Activated B cell treated with CpG ODN at 0.5 μM for 24 hours (primary cell): ENCODE measurements at regions not wholly inside any gene's neighbourhood (a gene's known extent, or its start where the extent isn't known, plus 50 kb on each side); places are given as distances from the start of the nearest gene placed in this dataset.

Experiments
- ATAC-seq: fragments of 200-7000 bp; cut with Tn5 transposase; one replicate; pipeline ENCODE4 v1.10.0; 2021; ENCODE audit warnings: low read depth, mild to moderate bottlenecking, moderate library complexity
- CTCF ChIA-PET: fragments of 350-600 bp; sonication (Branson Sonifier 250); formaldehyde crosslinking; loops from one replicate; lab custom pipeline; 2021; ENCODE audit warnings: antibody characterized with exemption; lab: Charles Lee
- POLR2A ChIA-PET: fragments of 350-600 bp; sonication (Branson Sonifier 250); formaldehyde crosslinking; loops from one replicate; lab custom pipeline; 2021; ENCODE audit warnings: antibody characterized with exemption; lab: Charles Lee
- DNase-seq: peaks from one replicate; pipeline ENCODE4 v3.0.0; 2022
- H3K27ac Mint-ChIP-seq: one replicate; pipeline ENCODE4 v1.8.0; 2020; ENCODE audit warnings: mixed read lengths
- H3K27me3 Mint-ChIP-seq: one replicate; pipeline ENCODE4 v1.8.0; 2021; ENCODE audit warnings: mixed read lengths
- H3K36me3 Mint-ChIP-seq: one replicate; pipeline ENCODE4 v1.8.0; 2021; ENCODE audit warnings: low read depth, mixed read lengths
- H3K4me1 Mint-ChIP-seq: one replicate; pipeline ENCODE4 v1.8.0; 2021; ENCODE audit warnings: mixed read lengths
- H3K4me3 Mint-ChIP-seq: one replicate; pipeline ENCODE4 v1.8.0; 2020; ENCODE audit warnings: mild to moderate bottlenecking, mixed read lengths
- H3K9me3 Mint-ChIP-seq: one replicate; pipeline ENCODE4 v1.8.0; 2020; ENCODE audit warnings: mixed read lengths
- intact Hi-C: fragments of 100-400 bp; cut with micrococcal nuclease; formaldehyde crosslinking; loops from one replicate; pipeline ENCODE4 v1.15.1; 2024
- TF ChIP-seq, protein P1 (sequence below): fragments of 200-600 bp; IDR thresholded peaks from one replicate; pipeline ENCODE4 v1.8.0; 2022; ENCODE audit warnings: antibody characterized with exemption, mild to moderate bottlenecking

DNA sequence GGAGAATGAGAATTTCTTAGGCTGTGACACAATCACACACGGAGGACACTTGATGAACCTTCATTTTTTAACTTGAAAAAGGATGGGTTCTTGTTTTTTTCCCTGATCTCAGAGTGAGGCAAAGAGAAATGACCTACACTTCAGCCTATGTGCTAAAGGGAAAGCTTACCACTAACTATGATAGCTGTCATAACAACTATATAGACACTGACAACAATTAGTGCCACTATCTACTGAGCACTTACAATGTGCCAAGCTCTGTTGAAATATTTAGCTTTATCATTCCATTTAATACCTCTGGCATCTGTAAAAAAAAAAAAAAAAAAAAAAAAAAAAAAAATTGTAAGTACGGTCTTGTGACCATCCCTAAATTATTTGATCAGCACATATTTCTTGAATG is 135.9 kb upstream of the WWC1 start:
- intact Hi-C loops, result no loop called here
- ChIA-PET POLR2A (no interaction called here), CTCF (no interaction called here)
- H3K36me3 Mint-ChIP-seq, result no peaks in the 10 kb centered on the region
- H3K9me3 Mint-ChIP-seq, result no peaks in the 10 kb centered on the region
- ATAC-seq (no peak), DNase-seq (no peak)
- H3K4me3 Mint-ChIP-seq, result no peak overlapping the region
- no peaks in the 10 kb centered on the region for H3K4me1 Mint-ChIP-seq
- no peak overlapping the region for H3K27ac Mint-ChIP-seq
- no peaks in the 10 kb centered on the region for H3K27me3 Mint-ChIP-seq
- TF ChIP-seq, protein P1, sequence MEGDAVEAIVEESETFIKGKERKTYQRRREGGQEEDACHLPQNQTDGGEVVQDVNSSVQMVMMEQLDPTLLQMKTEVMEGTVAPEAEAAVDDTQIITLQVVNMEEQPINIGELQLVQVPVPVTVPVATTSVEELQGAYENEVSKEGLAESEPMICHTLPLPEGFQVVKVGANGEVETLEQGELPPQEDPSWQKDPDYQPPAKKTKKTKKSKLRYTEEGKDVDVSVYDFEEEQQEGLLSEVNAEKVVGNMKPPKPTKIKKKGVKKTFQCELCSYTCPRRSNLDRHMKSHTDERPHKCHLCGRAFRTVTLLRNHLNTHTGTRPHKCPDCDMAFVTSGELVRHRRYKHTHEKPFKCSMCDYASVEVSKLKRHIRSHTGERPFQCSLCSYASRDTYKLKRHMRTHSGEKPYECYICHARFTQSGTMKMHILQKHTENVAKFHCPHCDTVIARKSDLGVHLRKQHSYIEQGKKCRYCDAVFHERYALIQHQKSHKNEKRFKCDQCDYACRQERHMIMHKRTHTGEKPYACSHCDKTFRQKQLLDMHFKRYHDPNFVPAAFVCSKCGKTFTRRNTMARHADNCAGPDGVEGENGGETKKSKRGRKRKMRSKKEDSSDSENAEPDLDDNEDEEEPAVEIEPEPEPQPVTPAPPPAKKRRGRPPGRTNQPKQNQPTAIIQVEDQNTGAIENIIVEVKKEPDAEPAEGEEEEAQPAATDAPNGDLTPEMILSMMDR, result no peak

DNA sequence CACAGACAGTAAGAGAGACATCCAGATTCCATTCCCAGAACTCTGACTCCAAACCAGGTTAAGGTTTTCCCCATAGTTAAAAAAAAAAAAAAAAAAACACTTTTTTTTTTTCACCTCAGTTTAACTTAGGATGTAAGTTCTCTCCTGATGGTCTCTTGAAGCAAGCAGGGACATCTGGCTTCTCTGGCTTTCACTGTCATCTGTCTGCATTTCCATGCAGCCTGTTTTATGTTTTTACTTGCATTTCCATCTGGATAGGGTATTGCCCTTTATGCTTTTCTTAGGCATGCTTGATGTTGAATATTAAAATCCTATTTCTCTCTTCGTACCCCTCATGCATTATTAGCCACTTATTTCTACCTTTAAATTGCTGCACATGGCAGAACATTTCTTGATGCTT is 135.3 kb upstream of the WWC1 start:
- no peak for ATAC-seq
- Mint-ChIP-seq H3K4me3 (no peak overlapping the region), H3K36me3 (no peaks in the 10 kb centered on the region), H3K4me1 (no peaks in the 10 kb centered on the region), H3K9me3 (no peaks in the 10 kb centered on the region), H3K27me3 (no peaks in the 10 kb centered on the region), H3K27ac (no peak overlapping the region)
- POLR2A ChIA-PET, result no interaction called here
- CTCF ChIA-PET, result no interaction called here
- intact Hi-C loops, result no loop called here
- TF ChIP-seq, protein P1, result no peak
- DNase-seq, result no peak

DNA sequence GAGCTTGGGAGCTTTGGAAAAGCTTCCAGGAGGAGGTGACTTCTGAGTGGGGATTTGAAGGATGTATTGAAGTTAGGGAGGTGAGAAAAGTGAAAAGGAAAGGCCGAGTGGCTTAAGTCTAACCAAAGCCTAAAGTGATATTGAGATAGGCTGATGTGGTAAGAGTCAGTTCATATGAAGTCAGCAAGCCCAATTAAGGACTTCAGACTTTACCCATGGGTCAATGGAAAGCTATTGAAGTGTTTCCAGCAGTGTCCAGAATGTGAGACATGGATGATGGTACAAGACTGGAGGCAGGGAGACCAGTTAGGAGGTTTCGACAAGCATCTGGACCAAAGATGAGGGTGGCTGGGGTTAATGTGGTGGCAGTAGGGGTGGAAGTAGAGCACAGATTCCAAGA is 134.3 kb upstream of the WWC1 start:
- H3K9me3 Mint-ChIP-seq, result no peaks in the 10 kb centered on the region

DNA sequence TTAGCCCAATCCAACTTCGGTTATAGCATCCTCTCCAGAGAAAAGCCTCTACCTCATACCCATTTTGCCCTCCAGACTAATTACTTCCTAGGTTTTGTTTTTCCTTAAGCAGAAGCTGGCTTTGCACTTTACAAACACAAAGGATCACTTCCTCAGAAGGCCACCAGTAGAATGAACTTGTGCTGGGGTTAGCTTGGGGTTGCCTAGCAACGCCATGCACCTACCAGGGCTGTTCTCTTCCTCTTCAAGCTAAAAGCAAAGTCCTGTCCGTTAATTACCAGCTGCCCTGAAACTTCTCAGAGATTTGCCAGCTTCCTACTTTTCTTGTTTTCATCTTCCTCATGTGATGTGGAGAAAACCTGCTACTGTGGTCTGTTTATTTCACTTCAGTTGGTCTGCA is 132.0 kb upstream of the WWC1 start:
- no peaks in the 10 kb centered on the region for H3K4me1 Mint-ChIP-seq
- intact Hi-C loops, result no loop called here
- H3K27me3 Mint-ChIP-seq, result no peaks in the 10 kb centered on the region
- H3K4me3 Mint-ChIP-seq, result no peak overlapping the region
- CTCF ChIA-PET, result no interaction called here
- TF ChIP-seq, protein P1, result no peak
- H3K27ac Mint-ChIP-seq, result no peak overlapping the region
- POLR2A ChIA-PET, result no interaction called here
- no peaks in the 10 kb centered on the region for H3K36me3 Mint-ChIP-seq
- no peaks in the 10 kb centered on the region for H3K9me3 Mint-ChIP-seq
- DNase-seq (no peak), ATAC-seq (no peak)

More for the DNA sequence above, 134.3 kb upstream of the WWC1 start:
- no peaks in the 10 kb centered on the region for H3K4me1 Mint-ChIP-seq
- intact Hi-C loops, result no loop called here
- CTCF ChIA-PET, result no interaction called here
- TF ChIP-seq, protein P1, result no peak
- H3K36me3 Mint-ChIP-seq, result no peaks in the 10 kb centered on the region
- H3K27ac Mint-ChIP-seq, result no peak overlapping the region
- POLR2A ChIA-PET, result no interaction called here
- H3K27me3 Mint-ChIP-seq, result no peaks in the 10 kb centered on the region
- no peak for ATAC-seq
- no peak for DNase-seq
- H3K4me3 Mint-ChIP-seq, result no peak overlapping the region

DNA sequence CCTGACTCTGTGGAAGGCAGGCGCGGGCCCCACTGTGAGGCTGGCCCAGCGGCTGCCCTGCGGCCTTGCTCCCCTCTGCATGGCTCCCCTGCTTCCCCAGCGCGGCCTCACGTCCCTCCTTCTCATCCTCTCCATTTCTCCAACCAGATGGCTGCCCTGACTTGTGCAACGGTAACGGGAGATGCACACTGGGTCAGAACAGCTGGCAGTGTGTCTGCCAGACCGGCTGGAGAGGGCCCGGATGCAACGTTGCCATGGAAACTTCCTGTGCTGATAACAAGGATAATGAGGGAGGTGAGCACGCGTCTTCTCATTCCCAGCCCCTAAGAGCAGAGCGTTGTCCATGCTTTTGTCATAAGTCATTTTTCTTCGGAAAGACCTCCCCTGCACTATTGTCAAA is 129.0 kb upstream of the WWC1 start:
- H3K4me3 Mint-ChIP-seq, result no peak overlapping the region
- H3K9me3 Mint-ChIP-seq, result no peaks in the 10 kb centered on the region
- H3K4me1 Mint-ChIP-seq, result no peaks in the 10 kb centered on the region
- no peaks in the 10 kb centered on the region for H3K27me3 Mint-ChIP-seq
- H3K36me3 Mint-ChIP-seq, result no peaks in the 10 kb centered on the region
- intact Hi-C loops, result no loop called here
- ChIA-PET POLR2A (no interaction called here), CTCF (no interaction called here)
- TF ChIP-seq, protein P1, result no peak
- DNase-seq, result no peak
- no peak for ATAC-seq
- H3K27ac Mint-ChIP-seq, result no peak overlapping the region
